ENCODE measurements at regions not wholly inside any gene's neighbourhood (a gene's known extent, or its start where the extent isn't known, plus 50 kb on each side); places are given as distances from the start of the nearest gene placed in this dataset.

- TF ChIP-seq CHD7 (IDR thresholded peaks at IDR 0.05; ENCODE audit: insufficient replicate concordance, low read length) (no peak), TAF1 (IDR thresholded peaks at IDR 0.05; ENCODE audit: low read depth, low read length) (no peak), BACH1 (IDR thresholded peaks at IDR 0.05; ENCODE audit: low read length) (no peak), NANOG (IDR thresholded peaks at IDR 0.05; ENCODE audit: insufficient read depth, low read depth, low read length, poor library complexity, severe bottlenecking) (no peak), GTF2F1 (IDR thresholded peaks at IDR 0.05; ENCODE audit: borderline replicate concordance, low read depth, low read length) (no peak), CHD2 (IDR thresholded peaks at IDR 0.05; ENCODE audit: low read length) (no peak), RNF2 (IDR thresholded peaks at IDR 0.05; ENCODE audit: borderline replicate concordance, low read depth, low read length, missing control alignments, poor library complexity, severe bottlenecking) (no peak), YY1 (IDR thresholded peaks at IDR 0.05; ENCODE audit: low read depth, low read length) (no peak)
Measured at GRCh38 chr2:163906410-163906809, 170.6 kb upstream of the FIGN start (continued).

Measured in H1 (cell line).